ENCODE measurements at regions not wholly inside any gene's neighbourhood (a gene's known extent, or its start where the extent isn't known, plus 50 kb on each side); places are given as distances from the start of the nearest gene placed in this dataset.

DNA sequence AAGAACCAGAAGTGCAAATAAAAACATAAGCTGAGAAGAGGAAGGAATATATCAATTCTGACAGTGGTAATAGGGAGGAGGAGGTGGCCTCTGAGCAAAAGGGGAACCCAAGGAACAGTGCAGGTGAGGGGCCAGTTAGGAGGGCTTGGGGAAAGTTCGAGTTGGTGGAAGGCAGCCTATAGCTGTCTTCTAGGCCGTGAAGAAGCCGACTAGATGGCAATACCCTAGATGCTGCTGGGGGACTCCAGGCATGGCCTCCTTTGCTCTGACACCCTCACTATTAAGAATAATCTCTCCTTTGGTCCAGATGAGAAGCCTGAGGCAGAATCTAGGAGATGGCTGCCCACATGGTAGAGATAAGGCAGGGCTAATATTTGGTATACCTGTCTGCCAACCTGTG is 351.1 kb upstream of the PLXNA2 start:
- DNase-seq: no peak

GRCh38 chr1:208595745-208596144 is 351.6 kb upstream of the PLXNA2 start:
- DNase-seq: no peak

GRCh38 chr1:208597571-208597970 is 353.4 kb upstream of the PLXNA2 start:
- DNase-seq: no peak

DNA sequence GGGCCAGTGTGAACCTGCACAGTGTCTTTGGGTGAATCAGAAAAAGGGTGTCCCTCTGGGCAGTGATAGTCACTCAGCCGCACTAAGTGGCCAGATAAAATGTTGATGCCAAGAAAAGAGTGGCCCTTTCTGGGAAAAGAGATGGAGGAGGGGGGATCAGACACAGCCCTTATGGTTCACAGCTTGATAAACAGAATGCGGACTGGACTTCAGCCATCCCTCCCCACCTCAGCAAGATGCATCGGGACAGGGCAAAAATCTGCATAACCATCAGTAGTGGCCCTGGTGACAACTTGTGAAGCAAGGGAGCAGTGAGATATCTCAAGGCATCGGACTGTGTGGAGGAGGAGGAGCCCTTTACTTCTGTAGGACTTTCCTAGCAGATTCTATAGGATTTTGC is 353.8 kb upstream of the PLXNA2 start:
- DNase-seq: no peak

DNA sequence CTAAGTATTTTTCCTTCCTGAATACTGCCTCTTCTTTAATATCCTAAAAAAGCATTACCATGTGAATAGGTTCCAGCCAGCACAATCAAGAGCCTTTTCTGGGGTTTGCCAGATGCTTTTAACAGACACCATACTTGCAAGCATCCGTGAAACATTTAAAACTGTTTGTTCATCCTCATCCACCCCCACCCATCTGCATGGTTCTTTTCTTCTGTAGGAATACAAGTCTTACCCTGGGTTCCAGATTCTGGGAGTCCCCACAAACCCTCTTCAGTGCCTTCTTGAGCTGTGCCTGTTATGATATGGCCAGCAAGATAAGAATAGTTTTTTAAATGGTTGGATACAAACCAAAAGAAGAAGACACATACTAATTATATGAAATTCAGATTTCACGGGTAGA is 354.9 kb upstream of the PLXNA2 start:
- DNase-seq: no peak

DNA sequence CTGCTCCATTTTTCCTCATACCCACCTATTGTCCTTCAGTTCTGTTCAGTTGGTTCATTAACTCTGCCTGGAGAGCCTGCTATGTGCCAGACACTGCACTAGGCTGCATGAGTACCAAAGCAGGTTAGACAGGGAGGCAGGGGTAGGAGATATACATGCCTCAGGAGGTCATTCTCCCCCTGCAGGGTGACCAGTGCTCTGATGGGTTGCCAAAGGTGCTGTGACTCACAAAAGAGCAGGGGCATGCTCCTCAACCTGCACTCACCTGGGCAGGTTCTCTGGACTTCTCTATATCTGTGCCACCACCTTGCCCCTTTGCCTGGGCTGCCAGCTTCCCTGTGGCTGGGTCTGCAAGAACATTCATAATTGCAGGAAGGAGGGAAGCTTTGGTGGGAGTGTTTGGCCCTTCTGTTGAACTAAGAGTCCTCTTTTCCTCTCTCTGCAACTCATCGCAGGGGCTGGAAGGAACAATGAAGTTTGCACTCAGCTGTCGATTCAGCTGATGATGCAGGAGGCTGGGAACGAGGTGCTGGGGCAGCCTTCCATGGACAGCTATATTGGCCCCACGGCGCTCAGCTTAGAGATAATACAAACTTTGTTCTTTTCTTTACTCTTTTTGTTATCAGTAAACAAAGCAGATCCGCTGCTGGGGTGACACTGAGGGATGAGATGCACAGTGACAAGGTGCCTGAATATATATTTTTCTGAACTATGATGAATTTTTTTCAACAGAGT is 356.4 kb upstream of the PLXNA2 start:
- no peak for DNase-seq

- DNase-seq: no peak
Measured at GRCh38 chr1:208601561-208601960, 357.4 kb upstream of the PLXNA2 start.

- DNase-seq: no peak
Measured at GRCh38 chr1:208603721-208604120, 359.5 kb upstream of the PLXNA2 start.

DNA sequence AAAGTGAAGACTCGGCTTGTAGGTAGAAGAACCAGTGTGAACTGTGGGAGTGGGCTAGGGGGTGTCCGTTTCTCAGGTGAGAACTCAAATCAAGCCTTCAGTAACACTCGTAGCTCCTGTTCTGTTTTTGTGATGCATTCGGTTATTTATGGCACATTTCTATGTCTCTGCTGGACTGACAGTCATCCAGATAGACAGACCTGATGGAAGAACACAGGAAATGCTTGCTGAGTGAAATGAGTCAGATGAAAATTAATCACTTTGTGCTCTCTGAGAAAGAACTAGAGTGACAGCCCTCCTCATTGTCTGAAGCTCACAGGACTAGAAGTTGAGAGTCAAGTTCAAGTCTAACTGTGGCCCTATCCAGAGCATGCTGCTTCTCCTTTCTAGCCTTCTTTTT is 360.1 kb upstream of the PLXNA2 start:
- no peak for DNase-seq

- no peak for DNase-seq
Measured at GRCh38 chr1:208606959-208607358, 362.8 kb upstream of the PLXNA2 start.

DNA sequence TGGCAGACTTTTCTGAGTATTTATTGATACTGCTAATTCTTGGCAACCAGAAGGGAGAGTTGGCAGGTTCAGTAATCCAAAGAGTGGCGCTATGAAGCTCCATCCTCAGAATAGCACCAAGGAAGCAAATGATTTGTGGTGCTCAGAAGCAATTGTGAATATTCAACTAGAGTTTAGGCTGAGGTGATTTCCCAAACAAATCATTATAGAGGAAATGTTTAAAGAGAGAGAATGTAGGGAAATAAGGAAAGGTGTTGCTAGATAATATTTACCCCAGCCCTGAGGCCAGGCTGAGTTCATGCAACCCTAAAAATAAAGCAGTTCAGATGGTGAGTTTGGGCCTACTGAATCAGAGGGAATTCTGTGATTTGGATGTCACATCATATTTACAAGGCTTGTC is 363.4 kb upstream of the PLXNA2 start:
- DNase-seq: no peak

GRCh38 chr1:208614610-208615009 is 370.4 kb upstream of the PLXNA2 start:
- DNase-seq: no peak

DNA sequence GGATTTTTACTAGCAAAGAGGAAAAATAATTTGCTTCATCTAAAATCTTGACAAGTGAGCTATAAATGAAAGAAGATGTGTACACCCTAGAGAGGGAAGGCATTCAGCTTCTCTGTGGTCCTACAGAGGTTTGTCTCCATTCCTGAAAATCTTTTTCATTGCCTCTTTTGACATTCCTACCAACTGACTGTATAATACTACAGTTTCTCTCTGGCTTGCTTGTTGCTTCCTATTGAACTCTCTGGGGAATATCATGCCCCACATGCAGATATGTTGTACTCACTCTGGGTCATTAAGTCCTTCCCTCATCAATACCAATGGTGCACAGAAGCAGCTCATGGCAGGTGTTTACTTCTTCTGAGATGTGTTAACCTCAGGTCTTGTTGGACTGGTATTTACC is 371.2 kb upstream of the PLXNA2 start:
- no peak for DNase-seq

- no peak for DNase-seq
Measured at GRCh38 chr1:208616776-208617175, 372.6 kb upstream of the PLXNA2 start.

DNA sequence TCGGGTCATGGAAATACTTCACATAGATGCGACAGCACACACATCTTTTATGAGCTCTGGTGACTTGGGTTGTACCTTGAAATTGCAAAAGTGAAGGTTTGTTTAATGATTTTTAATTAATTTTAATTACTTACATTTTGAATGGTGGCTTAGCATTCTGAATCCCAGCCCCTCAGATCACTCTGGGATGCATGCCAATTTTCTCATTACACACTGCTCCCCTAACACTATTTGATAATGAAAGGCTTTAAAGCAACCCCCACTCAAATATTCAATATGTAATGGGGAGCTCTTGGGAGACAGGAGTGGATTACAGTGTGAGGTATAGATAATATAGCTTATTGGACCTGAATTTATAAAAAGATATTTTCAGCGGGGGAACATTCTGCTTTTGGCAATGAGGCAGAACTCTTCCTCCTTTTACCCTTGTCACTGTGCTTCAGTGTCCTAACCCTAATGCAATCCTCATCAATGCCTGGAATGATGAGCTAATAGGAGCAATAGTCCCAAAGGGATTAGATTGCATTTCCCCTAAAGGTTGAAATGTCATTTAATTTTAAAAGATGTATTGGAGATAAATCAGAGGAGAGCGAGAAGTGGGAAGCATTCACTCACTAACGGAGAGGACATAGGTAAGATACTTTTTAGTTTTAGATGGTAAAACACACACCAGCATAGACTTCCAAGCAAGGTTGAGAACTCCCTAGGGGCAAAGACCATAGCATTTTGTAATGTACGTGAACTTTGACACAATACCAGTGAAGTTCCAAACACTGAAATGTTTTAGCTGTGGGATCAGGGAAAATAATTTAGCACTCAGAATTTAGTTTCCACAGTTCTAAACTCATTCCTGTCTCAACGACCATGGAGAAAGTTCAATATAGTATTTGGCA is 384.1 kb upstream of the PLXNA2 start:
- no peak for DNase-seq

- DNase-seq: no peak
Measured at GRCh38 chr1:208631092-208631491, 386.9 kb upstream of the PLXNA2 start.

DNA sequence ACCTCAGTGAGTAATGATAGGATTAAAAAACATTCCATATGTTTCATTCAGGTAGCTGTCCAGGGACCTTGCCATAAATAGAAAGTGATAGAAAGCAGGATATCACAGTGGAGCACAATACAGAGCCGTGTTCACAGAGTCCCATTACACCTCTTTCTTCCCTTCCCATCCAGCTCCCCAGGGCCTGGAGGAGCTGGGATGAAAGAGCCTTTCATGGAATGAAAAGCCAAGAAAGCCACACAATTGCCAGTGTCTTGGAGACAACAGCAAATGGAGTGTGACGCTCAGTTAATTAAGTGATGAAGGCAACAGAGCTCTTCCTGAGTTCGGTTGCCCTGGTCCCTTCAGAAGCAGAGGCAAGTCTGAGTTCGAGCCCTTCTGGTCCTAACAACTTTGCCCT is 387.3 kb upstream of the PLXNA2 start:
- no peak for DNase-seq

DNA sequence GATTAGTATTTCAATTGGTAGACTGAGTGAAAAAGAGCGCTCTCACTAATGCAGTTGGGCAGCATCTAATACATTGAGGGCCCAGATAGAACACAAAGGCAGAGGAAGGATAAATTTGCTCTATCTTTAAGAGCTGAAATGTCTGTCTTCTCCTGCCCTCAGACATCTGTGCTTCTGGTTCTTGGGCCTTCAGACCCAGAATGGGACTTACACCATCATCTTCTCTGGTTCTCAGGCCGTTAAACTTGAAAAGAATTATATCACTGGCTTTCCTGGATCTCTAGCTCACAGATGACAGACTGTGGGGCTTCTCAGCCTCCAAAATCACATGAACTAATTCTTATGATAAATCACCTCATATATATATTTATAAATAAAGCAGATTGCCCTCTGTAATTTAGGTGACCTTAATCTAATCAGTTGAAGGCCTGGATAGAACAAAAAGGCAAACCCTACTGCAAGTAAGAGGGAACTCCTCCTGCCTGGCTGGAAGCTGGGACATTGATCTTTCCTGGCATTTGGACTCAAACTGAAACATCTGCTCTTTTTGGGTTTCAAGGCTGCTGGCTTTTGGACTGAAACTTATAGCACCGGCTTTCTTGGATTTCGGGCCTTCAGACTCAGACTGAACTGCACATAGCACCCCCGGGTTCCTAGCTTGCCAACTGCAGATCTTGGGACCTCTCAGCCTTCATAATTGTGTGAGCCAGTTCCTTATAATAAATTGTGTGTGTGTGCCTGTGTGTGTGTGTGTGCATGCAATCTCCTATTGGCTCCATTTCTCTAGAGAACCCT is 390.4 kb upstream of the PLXNA2 start:
- DNase-seq: no peak

DNA sequence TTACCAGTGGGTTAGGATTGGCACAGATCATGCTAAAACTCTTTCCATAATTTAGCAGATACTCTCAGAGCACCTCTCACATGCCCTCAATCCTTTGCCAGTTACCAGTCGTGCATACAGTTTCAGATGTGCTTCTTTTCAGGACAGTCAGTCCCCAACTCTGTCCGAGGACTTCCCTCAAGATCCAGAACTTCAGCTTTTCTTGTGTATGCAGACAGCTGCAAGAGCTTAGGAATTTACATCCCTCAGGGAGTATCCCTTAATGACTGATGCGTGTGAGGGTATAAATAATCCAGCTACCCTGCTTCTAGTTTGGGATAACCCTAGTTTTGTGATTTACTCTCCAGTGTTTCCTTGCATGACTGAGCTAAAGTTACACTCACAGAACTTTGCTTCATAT is 393.0 kb upstream of the PLXNA2 start:
- DNase-seq: no peak

GRCh38 chr1:208639382-208639781 is 395.2 kb upstream of the PLXNA2 start:
- DNase-seq: no peak

DNA sequence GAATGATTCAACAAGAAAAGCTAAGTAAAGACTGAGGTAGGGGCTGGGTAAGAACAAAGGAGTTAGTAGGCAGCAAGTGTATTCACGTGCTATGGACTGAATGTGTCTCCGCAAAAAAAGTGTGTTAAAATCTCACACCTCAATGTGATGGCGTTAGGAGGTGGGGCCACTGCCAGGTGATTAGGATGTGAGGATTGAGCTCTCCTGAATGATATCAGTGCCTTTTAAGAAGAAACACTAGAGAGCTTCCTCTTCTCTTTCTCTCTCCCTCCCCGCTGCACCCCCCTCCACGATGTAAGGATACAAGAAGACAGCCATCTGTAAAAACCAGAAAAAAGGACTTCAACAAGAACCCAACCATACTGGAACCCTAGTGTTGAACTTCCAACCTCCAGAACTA is 396.1 kb upstream of the PLXNA2 start:
- DNase-seq: no peak

DNA sequence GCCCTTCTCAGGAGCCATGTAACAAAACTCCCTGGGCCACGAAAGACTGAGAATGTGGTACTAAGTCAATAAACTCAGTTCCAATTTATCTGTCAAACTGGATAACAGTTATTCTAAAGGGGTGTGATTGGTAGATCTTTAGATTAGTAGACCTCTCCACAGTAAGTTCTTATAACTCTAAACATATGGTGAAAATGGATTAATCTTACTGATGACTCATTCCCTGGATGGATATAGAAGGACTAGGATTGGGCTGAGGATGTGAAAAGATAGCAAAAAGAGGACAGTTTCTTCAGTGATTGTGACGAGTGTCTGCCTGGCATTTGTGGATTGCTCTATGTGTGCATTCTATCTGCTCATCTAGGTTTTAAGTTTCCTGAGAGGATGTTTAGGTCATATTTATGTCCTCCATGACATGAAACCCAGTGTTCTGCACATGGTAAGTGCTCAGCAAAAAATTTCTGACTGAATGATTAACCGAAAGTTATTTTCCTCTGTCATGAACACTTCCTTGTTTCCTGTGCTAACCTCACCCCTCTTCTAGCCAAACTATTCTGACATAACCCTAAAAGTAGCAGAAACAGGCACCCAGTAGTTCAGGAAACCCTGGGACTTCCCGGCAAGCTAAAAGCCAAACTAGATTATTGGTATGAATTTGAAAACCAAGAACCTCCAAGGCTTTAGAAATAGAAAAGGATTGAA is 397.5 kb upstream of the PLXNA2 start:
- DNase-seq: no peak

Data from right kidney (tissue), 1 donor.